ENCODE measurements at regions not wholly inside any gene's neighbourhood (a gene's known extent, or its start where the extent isn't known, plus 50 kb on each side); places are given as distances from the start of the nearest gene placed in this dataset.
A peak's percentile ranks its signal among the peaks of the same experiment; 100 is the strongest.
"Not testable (repeated sequence)": the region's sequence is repeated elsewhere in the genome, so short reads cannot be mapped to it uniquely, and the experiment has no call there.

DNA sequence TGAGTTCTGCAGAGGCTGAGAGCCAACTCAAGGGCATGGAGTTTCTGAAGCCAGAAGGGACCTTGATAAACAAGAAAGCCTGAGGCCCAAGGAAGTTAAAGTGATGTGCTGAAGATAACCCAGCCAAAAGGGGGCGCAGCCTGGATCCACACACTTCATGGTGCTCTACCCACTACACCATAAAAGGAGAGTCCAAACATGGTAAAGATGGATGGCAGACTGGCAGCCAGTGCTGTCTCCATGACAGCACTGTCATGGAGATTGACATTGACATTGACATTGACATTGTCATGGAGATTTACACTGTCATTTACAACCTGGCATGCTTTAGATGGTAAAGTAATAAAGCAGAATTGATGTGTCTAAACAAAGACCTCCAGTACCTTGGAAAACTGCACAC lies 67.2 kb upstream of the PLGLB2 start:
- H3K27me3 ChIP-seq; DNase-seq (ENCODE audit: extremely low spot score); intact Hi-C loops (cut with DNase I); H3K27ac ChIP-seq (replicated peaks in 1 of 4); H3K4me1 ChIP-seq; H3K9me3 ChIP-seq; H3K4me3 ChIP-seq; H3K36me3 ChIP-seq: not testable (repeated sequence)
- no CpG with 5 or more reads among the region's 1 CpG for WGBS

DNA sequence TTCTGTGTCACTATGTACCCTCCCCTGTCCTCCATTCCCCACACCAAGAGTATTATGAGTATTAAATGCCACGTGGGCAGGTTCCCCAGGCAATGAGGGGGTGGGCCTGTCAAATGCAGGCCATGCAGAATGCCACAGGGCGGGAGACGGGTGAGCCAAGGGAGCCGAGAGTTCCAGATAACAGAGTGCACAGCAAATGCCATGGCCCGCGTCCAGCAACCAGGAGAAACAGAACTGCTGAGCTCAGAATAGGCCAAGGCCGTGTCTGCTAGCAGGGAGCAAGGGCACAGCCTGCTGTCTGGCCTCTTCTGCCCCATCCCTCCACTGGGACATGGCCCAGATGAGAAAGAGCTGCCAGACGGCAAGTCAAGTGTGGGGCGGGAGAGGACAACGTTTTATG lies 64.4 kb upstream of the PLGLB2 start:
- H3K4me3 ChIP-seq; DNase-seq (ENCODE audit: extremely low spot score); intact Hi-C loops (cut with DNase I); H3K27ac ChIP-seq (replicated peaks in 1 of 4); H3K36me3 ChIP-seq; H3K9me3 ChIP-seq; H3K27me3 ChIP-seq; H3K4me1 ChIP-seq: not testable (repeated sequence)
- peak in 1 of 2 donors; percentile 29 for TF ChIP-seq POLR2AphosphoS5 (IDR thresholded peaks at IDR 0.05)
- TF ChIP-seq, protein P1, sequence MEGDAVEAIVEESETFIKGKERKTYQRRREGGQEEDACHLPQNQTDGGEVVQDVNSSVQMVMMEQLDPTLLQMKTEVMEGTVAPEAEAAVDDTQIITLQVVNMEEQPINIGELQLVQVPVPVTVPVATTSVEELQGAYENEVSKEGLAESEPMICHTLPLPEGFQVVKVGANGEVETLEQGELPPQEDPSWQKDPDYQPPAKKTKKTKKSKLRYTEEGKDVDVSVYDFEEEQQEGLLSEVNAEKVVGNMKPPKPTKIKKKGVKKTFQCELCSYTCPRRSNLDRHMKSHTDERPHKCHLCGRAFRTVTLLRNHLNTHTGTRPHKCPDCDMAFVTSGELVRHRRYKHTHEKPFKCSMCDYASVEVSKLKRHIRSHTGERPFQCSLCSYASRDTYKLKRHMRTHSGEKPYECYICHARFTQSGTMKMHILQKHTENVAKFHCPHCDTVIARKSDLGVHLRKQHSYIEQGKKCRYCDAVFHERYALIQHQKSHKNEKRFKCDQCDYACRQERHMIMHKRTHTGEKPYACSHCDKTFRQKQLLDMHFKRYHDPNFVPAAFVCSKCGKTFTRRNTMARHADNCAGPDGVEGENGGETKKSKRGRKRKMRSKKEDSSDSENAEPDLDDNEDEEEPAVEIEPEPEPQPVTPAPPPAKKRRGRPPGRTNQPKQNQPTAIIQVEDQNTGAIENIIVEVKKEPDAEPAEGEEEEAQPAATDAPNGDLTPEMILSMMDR (IDR thresholded peaks at IDR 0.05), result peak in 1 of 3 experiments; percentile 10
- WGBS, result 56% methylated on average over 4 of the region's 10 CpGs

DNA sequence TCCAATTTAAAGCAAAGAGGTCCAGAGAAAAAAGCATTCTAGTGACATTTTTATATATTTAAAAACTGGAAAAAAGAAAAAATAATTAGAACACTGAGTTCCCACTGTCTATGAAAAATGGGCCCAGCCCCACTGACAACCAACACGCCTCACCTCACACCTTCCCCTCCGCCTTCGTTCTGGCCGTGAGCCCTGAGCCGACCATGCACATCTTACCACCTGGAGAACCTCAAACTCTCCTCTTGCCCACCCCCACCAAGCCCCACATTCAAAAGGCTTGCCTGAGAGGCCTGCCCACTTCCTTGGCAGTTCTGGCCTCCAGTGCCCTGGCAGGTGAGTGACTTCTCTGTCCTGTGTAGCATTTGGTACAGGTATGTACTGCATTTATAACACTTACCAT lies 63.9 kb upstream of the PLGLB2 start:
- H3K4me1 ChIP-seq; H3K36me3 ChIP-seq; H3K9me3 ChIP-seq; H3K27me3 ChIP-seq; intact Hi-C loops (cut with DNase I); DNase-seq (ENCODE audit: extremely low spot score); H3K4me3 ChIP-seq; H3K27ac ChIP-seq (replicated peaks in 1 of 4): not testable (repeated sequence)
- WGBS, result 89% methylated on average over 5 of the region's 5 CpGs

DNA sequence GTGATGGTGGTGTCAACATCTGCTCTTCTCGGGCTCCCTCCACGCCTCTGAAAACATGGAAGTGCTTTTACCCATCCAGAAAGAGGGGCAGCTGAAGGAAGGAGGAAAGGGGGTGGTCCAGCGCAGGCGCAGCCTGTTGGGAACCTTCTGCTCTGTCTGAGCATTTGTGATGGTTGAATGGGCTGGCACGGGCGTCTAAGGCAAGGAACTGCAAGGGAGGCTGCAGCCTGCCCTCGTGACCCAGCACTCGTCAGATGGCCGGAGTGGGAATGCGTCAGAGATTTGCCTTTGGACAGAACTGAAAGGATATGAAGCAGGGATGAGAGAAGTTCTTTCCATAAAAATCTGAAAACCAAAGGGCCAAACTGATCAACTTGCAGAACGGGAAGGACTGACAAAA lies 62.3 kb upstream of the PLGLB2 start:
- H3K36me3 ChIP-seq; H3K4me3 ChIP-seq; H3K27ac ChIP-seq (replicated peaks in 1 of 4); H3K9me3 ChIP-seq; H3K4me1 ChIP-seq; intact Hi-C loops (cut with DNase I); H3K27me3 ChIP-seq: not testable (repeated sequence)
- 94% methylated on average over 8 of the region's 11 CpGs for WGBS
- peak; percentile 1 for DNase-seq (ENCODE audit: extremely low spot score)

DNA sequence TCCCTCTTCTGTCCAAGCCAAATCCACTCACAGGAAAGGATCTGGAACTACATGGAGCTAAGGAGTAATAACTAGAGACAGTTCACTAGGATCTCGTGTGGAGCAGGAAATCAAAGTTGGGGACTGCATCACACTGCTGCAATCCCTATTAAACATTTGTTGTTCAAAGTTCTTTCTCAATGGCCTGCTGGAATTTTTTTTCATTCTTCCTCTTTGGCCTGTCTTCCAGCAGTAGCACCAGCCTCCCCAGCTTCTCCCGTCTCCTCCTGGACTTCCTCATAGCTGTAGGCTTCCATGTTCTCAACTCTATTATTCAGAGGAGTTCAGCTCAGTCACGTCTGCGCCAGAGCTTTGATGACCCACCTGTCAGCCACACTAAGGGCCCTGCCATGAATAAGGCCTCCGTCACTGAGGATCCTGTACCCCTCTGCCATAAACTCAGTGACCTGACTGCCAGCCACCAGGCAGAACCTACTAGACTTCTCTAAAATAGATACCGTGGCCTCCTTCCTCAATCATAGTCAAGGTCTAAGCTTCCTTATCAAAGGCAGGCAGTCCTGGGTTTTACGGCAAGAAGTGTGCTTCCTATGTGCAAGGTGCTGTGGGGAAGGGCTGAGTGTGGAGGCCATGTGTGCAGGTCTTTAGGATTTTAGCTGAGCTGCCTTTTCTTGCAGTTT lies 60.9 kb upstream of the PLGLB2 start:
- intact Hi-C loops (cut with DNase I); H3K4me1 ChIP-seq; H3K4me3 ChIP-seq; H3K27me3 ChIP-seq; H3K36me3 ChIP-seq; DNase-seq (ENCODE audit: extremely low spot score); H3K27ac ChIP-seq (replicated peaks in 1 of 4); H3K9me3 ChIP-seq: not testable (repeated sequence)
- WGBS, result no CpG with 5 or more reads among the region's 7 CpGs

DNA sequence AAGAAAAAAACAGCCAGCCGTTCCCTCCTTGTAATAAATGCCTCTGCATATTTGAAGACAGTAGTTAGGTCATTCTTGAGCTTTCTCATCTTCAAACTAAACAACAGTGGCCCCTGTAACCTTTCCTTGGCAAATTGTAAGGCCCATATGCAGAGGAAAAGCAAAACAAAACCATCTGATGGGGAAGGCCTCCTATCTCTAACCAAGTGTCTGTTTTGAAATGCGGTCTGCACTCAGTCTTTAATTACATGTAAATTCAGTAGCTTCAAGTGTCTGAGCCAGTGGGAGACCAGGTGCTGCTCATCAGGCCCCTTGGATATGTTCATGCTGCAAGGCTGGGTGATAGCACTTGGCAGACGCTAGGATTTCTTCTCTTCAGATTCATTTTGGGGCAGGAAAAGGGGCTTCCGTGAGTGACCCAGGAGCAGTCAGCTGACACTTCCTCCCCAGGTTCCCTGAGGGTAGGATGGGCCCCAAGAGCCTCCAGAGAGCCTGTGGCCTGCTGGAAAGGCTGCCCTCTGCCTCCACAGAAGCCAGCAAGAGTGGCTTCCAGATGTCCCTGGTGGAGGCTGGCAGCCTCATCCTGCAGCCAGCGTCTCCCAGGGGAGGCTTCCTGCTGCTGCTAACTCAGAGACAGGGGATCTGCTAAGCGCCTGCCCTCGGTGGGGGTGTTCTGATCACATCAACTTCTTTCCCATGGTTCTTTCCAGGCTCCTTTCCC lies 60.2 kb upstream of the PLGLB2 start:
- H3K27me3 ChIP-seq; DNase-seq (ENCODE audit: extremely low spot score); H3K4me1 ChIP-seq; H3K4me3 ChIP-seq; H3K36me3 ChIP-seq; intact Hi-C loops (cut with DNase I); H3K9me3 ChIP-seq; H3K27ac ChIP-seq (replicated peaks in 1 of 4): not testable (repeated sequence)
- 43% methylated on average over 4 of the region's 7 CpGs for WGBS

DNA sequence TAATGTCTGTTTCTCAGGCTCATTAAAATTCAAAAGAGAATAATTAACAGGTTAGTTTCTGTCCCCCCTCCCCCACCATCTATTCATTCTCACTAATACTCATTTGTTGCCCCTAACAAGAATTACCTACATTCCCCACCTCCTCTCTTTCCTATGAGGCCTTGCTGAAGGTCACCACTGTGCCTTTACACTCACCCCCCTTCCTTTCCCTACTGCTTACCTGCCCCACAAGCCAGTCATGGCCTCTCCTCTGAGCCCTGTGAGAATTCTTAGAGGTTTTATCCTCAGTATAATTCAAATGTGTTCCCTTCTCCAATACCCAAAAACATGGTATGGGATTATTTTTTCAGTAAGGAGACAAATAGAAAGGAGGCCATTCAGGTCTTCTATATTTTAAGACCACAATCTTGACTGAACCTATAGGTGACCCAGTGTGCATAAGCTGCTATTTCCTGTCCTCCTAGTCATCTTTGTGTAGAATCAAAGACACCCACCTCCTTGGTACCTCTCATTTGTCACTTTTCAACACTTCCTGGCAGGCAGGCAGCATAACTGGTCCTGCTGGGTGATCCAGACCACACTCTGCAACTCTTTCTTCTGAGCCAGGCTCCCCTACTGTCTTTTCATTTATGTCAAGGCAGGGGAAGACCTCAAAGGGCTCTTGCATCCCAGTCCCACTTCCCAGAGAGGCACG lies 55.8 kb upstream of the PLGLB2 start:
- H3K9me3 ChIP-seq; H3K4me3 ChIP-seq; H3K27ac ChIP-seq (replicated peaks in 1 of 4); intact Hi-C loops (cut with DNase I); H3K27me3 ChIP-seq; H3K4me1 ChIP-seq; H3K36me3 ChIP-seq; DNase-seq (ENCODE audit: extremely low spot score): not testable (repeated sequence)
- WGBS, result no CpG with 5 or more reads among the region's 1 CpG

DNA sequence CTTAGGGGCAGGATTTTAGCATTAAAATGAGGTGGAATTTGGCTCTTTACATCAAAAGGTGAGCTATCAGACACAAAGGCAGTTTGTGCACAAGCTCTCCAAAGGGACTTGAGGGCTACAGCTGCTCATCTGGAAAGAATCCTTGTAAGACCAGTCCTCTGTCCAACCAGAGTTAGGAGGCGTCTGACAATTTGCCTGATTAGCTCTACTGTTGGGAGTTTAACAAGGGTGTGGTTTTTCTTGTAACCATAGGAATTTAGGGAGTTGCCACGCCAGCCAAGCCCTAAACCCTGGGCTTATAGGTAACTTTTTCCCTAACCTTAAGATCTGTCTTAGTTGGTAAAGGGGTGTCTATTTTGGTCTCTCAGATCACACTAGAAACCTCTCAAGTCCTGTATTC lies 55.0 kb upstream of the PLGLB2 start:
- H3K4me1 ChIP-seq; H3K27me3 ChIP-seq; H3K4me3 ChIP-seq; DNase-seq (ENCODE audit: extremely low spot score); H3K27ac ChIP-seq (replicated peaks in 1 of 4); intact Hi-C loops (cut with DNase I); H3K36me3 ChIP-seq; H3K9me3 ChIP-seq: not testable (repeated sequence)
- WGBS, result 100% methylated on average over 1 of the region's 2 CpGs

DNA sequence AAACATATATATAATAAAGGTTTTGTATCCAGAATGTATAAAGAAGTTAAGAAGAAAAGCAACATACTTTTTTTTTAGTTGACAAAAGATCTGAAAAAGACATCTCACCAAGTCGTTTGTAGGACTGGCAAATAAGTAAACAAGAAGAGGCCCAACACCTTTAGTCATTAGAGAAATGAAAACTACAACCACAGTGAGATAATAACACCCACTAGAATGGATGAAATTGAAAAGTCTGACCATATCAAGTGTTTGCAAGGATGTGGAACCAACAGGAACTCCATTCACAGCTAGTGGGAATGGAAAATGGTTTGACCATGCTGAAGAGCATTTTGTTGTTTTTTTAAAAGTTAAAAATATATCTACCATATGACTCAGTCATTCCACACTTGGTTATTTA lies 54.0 kb upstream of the PLGLB2 start:
- H3K36me3 ChIP-seq; DNase-seq (ENCODE audit: extremely low spot score); H3K9me3 ChIP-seq; H3K4me3 ChIP-seq; intact Hi-C loops (cut with DNase I); H3K27me3 ChIP-seq; H3K4me1 ChIP-seq; H3K27ac ChIP-seq (replicated peaks in 1 of 4): not testable (repeated sequence)
- WGBS, result no CpG with 5 or more reads among the region's 1 CpG

DNA sequence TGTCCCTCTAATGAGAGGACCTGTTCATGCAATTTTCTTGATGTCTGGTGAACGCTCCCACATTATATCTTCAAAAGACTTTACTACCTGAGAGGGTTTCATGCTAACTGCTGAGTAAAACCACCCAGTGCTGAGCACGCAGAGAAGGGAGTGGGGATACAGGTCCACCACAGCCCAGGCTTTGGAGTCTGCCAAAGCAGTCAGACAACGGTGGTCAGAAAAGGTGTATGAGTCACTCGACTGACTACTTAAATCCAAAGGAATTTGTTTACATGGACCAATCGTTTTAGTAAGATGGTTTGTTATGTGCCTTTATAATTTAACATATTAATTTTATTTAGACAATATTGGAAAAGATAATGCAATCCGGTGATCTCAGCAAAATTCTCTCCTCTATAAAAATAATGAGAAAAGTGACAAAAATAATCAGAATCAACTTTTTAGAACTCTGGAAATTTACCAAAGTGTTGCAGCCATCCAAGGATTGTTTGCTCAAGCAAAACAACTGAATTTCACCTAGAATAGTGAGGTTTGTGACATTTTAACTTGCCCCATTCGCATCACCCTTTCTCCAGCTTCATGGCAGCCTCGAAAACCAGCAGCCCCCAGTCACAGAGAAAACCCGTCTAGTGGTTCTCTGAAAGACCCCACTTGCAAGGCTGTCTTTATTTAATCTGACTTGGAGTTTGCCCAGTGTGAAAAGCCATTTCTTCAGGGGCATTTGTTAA lies 52.1 kb upstream of the PLGLB2 start:
- 79% methylated on average over 9 of the region's 9 CpGs for WGBS
- H3K9me3 ChIP-seq; H3K27me3 ChIP-seq; H3K4me3 ChIP-seq; H3K4me1 ChIP-seq; H3K27ac ChIP-seq (replicated peaks in 1 of 4); intact Hi-C loops (cut with DNase I); DNase-seq (ENCODE audit: extremely low spot score); H3K36me3 ChIP-seq: not testable (repeated sequence)

Measured in esophagus muscularis mucosa (tissue), 4 donors.